ENCODE measurements at regions not wholly inside any gene's neighbourhood (a gene's known extent, or its start where the extent isn't known, plus 50 kb on each side); places are given as distances from the start of the nearest gene placed in this dataset.

GRCh38 chr3:66703501-66703900, 202.7 kb upstream of the LRIG1 start:
- Histone ChIP-seq H3K27ac (ENCODE audit: low read depth in 1 of 2, low read length in 2 of 2) (no peak overlapping the region), H3K4me1 (ENCODE audit: control insufficient read depth in 4 of 4, insufficient read depth in 4 of 4, low read length in 3 of 4) (peaks cover 0 to 1% (median 0%) of the 10 kb centered on the region in 4 donors), H3K4me3 (ENCODE audit: low read depth in 1 of 3, low read length in 3 of 3) (no peak overlapping the region), H3K36me3 (ENCODE audit: control insufficient read depth in 4 of 4, insufficient read depth in 3 of 4, low read depth in 1 of 4, low read length in 3 of 4) (no peaks in the 10 kb centered on the region), H3K9me3 (ENCODE audit: control insufficient read depth in 4 of 4, low read length in 3 of 4) (no peaks in the 10 kb centered on the region), H3K27me3 (ENCODE audit: control insufficient read depth in 4 of 4, insufficient read depth in 4 of 4, low read length in 3 of 4) (no peaks in the 10 kb centered on the region), H3K9ac (ENCODE audit: low read depth in 1 of 2, low read length in 2 of 2) (no peak overlapping the region)
- DNase-seq (ENCODE audit: low spot score): no peak
- TF ChIP-seq YY1 (IDR thresholded peaks at IDR 0.05) (no peak), ZBTB33 (IDR thresholded peaks at IDR 0.05) (no peak), SP1 (IDR thresholded peaks at IDR 0.05) (no peak), HNF4G (IDR thresholded peaks at IDR 0.05) (no peak), EGR1 (IDR thresholded peaks at IDR 0.05; ENCODE audit: low read depth in 2 of 2) (no peak), RAD21 (IDR thresholded peaks at IDR 0.05) (no peak), RXRA (IDR thresholded peaks at IDR 0.05) (no peak), NR2F2 (IDR thresholded peaks at IDR 0.05) (no peak), JUND (IDR thresholded peaks at IDR 0.05) (no peak), GABPA (IDR thresholded peaks at IDR 0.05 in 1 of 2, conservative IDR thresholded peaks at IDR 0.05 in 1 of 2) (no peak), HNF4A (conservative IDR thresholded peaks at IDR 0.05) (no peak)
- TF ChIP-seq, protein P1, sequence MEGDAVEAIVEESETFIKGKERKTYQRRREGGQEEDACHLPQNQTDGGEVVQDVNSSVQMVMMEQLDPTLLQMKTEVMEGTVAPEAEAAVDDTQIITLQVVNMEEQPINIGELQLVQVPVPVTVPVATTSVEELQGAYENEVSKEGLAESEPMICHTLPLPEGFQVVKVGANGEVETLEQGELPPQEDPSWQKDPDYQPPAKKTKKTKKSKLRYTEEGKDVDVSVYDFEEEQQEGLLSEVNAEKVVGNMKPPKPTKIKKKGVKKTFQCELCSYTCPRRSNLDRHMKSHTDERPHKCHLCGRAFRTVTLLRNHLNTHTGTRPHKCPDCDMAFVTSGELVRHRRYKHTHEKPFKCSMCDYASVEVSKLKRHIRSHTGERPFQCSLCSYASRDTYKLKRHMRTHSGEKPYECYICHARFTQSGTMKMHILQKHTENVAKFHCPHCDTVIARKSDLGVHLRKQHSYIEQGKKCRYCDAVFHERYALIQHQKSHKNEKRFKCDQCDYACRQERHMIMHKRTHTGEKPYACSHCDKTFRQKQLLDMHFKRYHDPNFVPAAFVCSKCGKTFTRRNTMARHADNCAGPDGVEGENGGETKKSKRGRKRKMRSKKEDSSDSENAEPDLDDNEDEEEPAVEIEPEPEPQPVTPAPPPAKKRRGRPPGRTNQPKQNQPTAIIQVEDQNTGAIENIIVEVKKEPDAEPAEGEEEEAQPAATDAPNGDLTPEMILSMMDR (IDR thresholded peaks at IDR 0.05; ENCODE audit: low read depth, low read length, missing input control): no peak
- TF ChIP-seq, protein P2, sequence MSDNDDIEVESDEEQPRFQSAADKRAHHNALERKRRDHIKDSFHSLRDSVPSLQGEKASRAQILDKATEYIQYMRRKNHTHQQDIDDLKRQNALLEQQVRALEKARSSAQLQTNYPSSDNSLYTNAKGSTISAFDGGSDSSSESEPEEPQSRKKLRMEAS (IDR thresholded peaks at IDR 0.05): no peak
- WGBS: 92% methylated on average over 2 of the region's 2 CpGs

DNA sequence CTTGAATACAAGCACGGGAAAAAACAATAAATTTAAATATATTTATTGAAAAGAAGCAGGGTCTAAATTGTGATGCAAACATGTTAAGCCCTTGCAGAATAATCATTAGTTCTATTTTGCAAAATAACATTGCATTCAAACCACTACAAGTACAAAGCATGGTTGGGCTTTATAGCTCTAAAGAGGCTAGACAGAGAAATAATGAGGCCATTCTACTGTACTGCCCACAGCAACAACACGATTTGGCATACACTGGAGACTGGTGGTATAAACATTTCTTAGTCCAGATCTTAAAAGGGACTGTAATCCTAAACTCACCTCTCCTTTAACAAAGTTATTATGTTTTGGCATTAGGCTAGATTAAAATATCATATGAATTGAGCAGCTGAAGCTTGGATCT, 204.3 kb upstream of the LRIG1 start:
- no peaks in the 10 kb centered on the region for H3K36me3 ChIP-seq (ENCODE audit: control insufficient read depth in 4 of 4, insufficient read depth in 3 of 4, low read depth in 1 of 4, low read length in 3 of 4)

More for the DNA sequence above, 204.3 kb upstream of the LRIG1 start:
- DNase-seq (ENCODE audit: low spot score): no peak
- H3K4me1 ChIP-seq (ENCODE audit: control insufficient read depth in 4 of 4, insufficient read depth in 4 of 4, low read length in 3 of 4): peaks cover 0 to 1% (median 0%) of the 10 kb centered on the region in 4 donors
- H3K27ac ChIP-seq (ENCODE audit: low read depth in 1 of 2, low read length in 2 of 2): no peak overlapping the region
- 86% methylated on average over 2 of the region's 2 CpGs for WGBS
- TF ChIP-seq ATF3 (IDR thresholded peaks at IDR 0.05): no peak
- TF ChIP-seq TAF1 (conservative IDR thresholded peaks at IDR 0.05): no peak
- TF ChIP-seq, protein P1 (IDR thresholded peaks at IDR 0.05; ENCODE audit: low read depth, low read length, missing input control): no peak
- TF ChIP-seq, protein P2 (IDR thresholded peaks at IDR 0.05): no peak
- TF ChIP-seq EGR1 (IDR thresholded peaks at IDR 0.05; ENCODE audit: low read depth in 2 of 2): no peak
- TF ChIP-seq HNF4G (IDR thresholded peaks at IDR 0.05): no peak
- TF ChIP-seq RAD21 (IDR thresholded peaks at IDR 0.05): no peak
- TF ChIP-seq FOXA2 (IDR thresholded peaks at IDR 0.05): no peak
- no peak for TF ChIP-seq JUND (IDR thresholded peaks at IDR 0.05)
- TF ChIP-seq NR2F2 (IDR thresholded peaks at IDR 0.05): no peak
- no peak for TF ChIP-seq REST (IDR thresholded peaks at IDR 0.05)
- no peak for TF ChIP-seq YY1 (IDR thresholded peaks at IDR 0.05)
- H3K4me3 ChIP-seq (ENCODE audit: low read depth in 1 of 3, low read length in 3 of 3): no peak overlapping the region
- no peak overlapping the region for H3K9ac ChIP-seq (ENCODE audit: low read depth in 1 of 2, low read length in 2 of 2)
- H3K9me3 ChIP-seq (ENCODE audit: control insufficient read depth in 4 of 4, low read length in 3 of 4): no peaks in the 10 kb centered on the region
- H3K27me3 ChIP-seq (ENCODE audit: control insufficient read depth in 4 of 4, insufficient read depth in 4 of 4, low read length in 3 of 4): no peaks in the 10 kb centered on the region

Data from liver (tissue), 8 donors.